ENCODE measurements at regions not wholly inside any gene's neighbourhood (a gene's known extent, or its start where the extent isn't known, plus 50 kb on each side); places are given as distances from the start of the nearest gene placed in this dataset.
"Not testable (repeated sequence)": the region's sequence is repeated elsewhere in the genome, so short reads cannot be mapped to it uniquely, and the experiment has no call there.

DNA sequence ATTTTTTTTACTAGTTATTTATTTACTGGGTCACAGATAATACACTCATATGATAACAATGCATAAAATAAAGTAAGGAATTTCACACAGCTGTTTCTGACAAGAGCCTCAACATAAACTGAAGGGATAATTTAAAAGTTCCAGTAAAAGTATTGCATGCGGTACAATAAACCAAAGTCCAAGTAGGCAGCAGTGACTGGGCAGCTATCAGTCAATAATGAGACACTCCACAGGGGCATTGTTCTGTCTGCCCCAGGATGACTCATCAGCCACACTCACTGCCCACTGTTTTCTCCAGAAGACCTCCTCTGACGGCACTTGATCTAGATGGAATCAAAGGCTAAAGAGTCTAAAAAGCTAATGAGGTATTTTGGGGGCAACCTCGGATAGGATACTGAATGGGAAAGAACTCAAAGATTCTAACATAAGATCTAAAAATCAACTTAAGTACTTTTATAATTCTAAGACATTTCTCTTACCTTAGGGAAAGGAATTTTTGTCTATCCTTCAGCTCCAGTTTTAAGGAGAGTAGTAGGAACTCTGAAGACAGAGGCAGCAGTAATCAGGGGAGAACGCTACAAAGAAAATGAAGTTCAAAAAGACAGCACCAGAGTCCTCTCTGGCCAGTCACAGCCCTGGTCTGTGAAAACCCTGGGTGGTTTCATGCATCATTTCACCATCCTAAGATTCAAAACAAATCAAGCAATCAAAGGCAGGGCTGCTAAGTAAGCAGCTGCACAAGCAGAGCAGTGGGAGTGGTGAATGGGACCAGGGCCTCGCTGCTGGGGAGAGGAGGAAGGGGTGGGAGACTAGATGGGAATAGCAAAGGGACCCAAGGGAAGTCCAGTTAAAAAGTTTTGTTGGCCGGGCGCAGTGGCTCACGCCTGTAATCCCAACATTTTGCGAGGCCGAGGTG, 175.1 kb downstream of the AVL9 start:
- Histone ChIP-seq H3K4me1 (replicated peaks in 1 of 2) (no peaks in the 10 kb centered on the region), H3K27ac (no peak overlapping the region), H3K36me3 (replicated peaks in 1 of 2) (no peaks in the 10 kb centered on the region), H3K9me3 (replicated peaks in 1 of 3) (no peaks in the 10 kb centered on the region), H3K27me3 (no peaks in the 10 kb centered on the region), H3K4me3 (no peak overlapping the region)
- 94 to 96% (median 95%) methylated on average over 10 of the region's 10 CpGs for WGBS, 4 donors
- TF ChIP-seq, protein P1, sequence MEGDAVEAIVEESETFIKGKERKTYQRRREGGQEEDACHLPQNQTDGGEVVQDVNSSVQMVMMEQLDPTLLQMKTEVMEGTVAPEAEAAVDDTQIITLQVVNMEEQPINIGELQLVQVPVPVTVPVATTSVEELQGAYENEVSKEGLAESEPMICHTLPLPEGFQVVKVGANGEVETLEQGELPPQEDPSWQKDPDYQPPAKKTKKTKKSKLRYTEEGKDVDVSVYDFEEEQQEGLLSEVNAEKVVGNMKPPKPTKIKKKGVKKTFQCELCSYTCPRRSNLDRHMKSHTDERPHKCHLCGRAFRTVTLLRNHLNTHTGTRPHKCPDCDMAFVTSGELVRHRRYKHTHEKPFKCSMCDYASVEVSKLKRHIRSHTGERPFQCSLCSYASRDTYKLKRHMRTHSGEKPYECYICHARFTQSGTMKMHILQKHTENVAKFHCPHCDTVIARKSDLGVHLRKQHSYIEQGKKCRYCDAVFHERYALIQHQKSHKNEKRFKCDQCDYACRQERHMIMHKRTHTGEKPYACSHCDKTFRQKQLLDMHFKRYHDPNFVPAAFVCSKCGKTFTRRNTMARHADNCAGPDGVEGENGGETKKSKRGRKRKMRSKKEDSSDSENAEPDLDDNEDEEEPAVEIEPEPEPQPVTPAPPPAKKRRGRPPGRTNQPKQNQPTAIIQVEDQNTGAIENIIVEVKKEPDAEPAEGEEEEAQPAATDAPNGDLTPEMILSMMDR (IDR thresholded peaks at IDR 0.05) = no peak
- no peak for TF ChIP-seq POLR2A (IDR thresholded peaks at IDR 0.05)
- intact Hi-C loops (cut with DNase I) = no loop called here
- DNase-seq = no peak

DNA sequence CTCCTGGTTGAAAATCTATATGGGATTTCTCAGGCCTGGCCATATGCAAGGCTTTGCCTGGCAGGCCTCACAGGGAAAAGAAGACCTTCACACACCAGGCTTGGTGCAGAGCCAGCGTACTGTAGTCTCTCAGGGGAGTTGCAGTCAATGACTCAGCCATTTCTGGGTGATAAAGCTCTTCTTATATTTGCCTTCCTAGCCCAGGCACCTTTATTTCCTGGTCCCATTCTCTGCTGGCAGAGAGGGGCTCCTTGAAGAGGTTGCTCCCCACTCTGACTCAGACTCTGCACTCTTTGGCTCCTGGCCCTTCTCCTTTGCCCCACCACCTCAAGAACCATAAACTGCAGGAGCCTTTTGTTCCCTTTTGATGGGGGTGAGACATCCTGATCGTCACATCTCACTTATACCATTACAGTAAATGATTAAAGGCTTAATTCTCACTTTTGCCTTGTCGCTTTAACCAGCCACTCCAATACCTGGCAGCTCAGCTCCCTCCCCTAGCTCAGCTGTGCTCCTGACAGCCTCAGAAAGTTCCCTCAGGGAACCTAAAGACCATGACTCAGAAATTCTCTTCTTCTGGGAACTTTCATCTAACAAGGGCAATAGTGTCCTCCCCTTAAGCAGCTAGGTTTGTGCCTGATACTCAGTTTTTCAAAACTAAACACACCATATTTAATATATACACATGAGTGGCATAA, 174.0 kb downstream of the AVL9 start:
- H3K4me1 ChIP-seq (replicated peaks in 1 of 2); intact Hi-C loops (cut with DNase I); H3K4me3 ChIP-seq; H3K27me3 ChIP-seq; H3K27ac ChIP-seq; H3K36me3 ChIP-seq (replicated peaks in 1 of 2); H3K9me3 ChIP-seq (replicated peaks in 1 of 3): not testable (repeated sequence)
- DNase-seq = peak; percentile 22 to 66 (median 44)
- WGBS, 4 donors = 58 to 82% (median 77%) methylated on average over 3 of the region's 3 CpGs

DNA sequence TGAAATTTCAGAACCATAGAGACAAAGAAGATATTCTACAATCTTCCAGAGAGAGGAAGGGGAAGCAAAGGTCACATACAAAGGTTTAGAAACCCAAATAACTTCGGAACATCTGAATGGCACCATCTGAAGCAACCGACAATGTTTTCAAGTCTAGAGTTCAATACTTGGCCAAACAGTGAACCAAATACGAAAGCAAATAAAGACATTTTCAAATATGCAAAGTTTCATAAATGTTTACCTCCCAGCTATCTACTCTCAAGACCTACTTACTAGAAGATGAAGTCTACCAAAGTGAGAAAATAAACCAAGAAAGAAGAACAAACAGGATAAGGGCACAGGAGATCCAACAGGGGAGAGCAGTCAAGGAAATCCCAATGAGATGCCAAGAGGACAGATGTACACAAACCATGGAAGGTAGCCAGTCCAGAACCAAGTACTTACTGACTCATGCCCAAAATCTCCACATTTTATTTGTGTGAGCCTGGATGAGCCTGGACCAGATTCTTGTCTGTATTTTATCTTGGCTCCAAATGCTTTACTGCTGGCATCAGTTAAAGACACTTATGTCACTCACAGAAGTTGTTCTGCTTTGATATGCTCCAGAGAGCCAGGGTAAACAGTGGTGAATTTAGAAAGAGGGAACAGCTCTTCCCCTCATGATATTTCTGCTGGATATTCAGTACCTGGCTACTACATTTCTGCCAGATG, 173.3 kb downstream of the AVL9 start:
- H3K9me3 ChIP-seq (replicated peaks in 1 of 3); H3K4me1 ChIP-seq (replicated peaks in 1 of 2); DNase-seq; H3K4me3 ChIP-seq; H3K36me3 ChIP-seq (replicated peaks in 1 of 2); H3K27ac ChIP-seq; H3K27me3 ChIP-seq; intact Hi-C loops (cut with DNase I): not testable (repeated sequence)
- 95 to 97% (median 96%) methylated on average over 3 of the region's 3 CpGs for WGBS, 4 donors

DNA sequence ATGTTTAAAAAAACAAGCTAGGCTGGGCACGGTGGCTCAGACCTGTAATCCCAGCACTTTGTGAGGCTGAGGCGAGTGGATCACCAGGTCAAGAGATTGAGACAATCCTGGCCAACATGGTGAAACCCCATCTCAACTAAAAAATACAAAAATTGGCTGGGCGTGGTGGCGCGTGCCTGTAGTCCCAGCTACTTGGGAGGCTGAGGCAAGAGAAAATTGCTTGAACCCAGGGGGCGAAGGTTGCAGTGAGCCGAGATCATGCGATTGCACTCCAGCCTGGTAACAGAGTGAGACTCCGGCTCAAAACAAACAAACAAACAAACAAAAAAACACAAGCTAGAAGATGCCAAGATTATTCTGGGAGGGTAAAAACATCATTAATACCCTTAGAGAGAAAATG, 172.3 kb downstream of the AVL9 start:
- H3K27me3 ChIP-seq; H3K36me3 ChIP-seq (replicated peaks in 1 of 2); H3K9me3 ChIP-seq (replicated peaks in 1 of 3); H3K4me3 ChIP-seq; H3K27ac ChIP-seq; intact Hi-C loops (cut with DNase I); DNase-seq; H3K4me1 ChIP-seq (replicated peaks in 1 of 2): not testable (repeated sequence)
- 94 to 97% (median 96%) methylated on average over 9 of the region's 9 CpGs for WGBS, 4 donors

DNA sequence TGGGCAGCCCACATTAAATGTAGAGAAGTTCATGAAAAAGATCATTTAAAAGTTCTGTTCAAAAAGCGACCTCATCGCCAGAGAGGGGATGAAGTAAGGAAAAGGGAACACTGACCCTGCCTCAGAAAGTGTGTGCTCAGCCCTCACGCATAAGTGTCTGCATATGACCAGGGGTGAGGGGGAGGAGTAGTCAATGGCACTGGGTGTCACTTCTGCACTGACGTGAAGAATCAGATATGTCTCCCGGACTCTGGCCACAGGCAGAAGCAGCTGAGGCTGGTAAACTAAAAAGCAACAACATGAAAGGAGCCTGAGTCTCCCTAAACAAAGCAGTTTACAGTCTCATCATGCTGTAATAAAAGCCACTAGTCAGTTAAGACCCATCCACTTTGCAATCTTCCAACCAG, 168.5 kb downstream of the AVL9 start:
- WGBS, 4 donors = 86 to 94% (median 88%) methylated on average over 4 to 5 of the region's 5 CpGs
- intact Hi-C loops (cut with DNase I); H3K27me3 ChIP-seq; H3K36me3 ChIP-seq (replicated peaks in 1 of 2); H3K4me1 ChIP-seq (replicated peaks in 1 of 2); H3K4me3 ChIP-seq; DNase-seq; H3K9me3 ChIP-seq (replicated peaks in 1 of 3); H3K27ac ChIP-seq: not testable (repeated sequence)

DNA sequence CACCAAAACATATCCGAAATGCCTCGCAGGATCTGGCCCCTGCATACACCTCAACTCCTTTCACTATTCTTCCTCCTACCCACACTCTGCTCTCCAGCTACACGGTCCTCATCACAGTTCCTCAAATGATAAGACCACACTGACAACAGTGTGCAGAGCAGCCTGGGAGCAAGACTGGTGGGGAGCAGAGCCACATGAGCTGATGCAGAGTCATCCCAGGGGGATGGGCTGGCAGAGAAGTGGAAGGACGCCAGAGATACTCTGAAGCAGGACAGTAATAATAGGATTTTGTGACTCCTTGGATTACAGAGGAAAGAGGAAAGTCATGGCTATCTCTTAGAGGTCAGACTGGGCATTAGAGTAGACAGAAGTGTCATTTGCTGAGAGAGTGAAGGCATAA, 167.2 kb downstream of the AVL9 start:
- H3K27ac ChIP-seq; H3K36me3 ChIP-seq (replicated peaks in 1 of 2); H3K27me3 ChIP-seq; H3K4me3 ChIP-seq; H3K9me3 ChIP-seq (replicated peaks in 1 of 3); DNase-seq; H3K4me1 ChIP-seq (replicated peaks in 1 of 2); intact Hi-C loops (cut with DNase I): not testable (repeated sequence)
- 66 to 89% (median 76%) methylated on average over 3 to 4 of the region's 4 CpGs for WGBS, 4 donors
